Activated naive CD4-positive, alpha-beta T cell treated with anti-CD3 and anti-CD28 coated beads for 36 hours (primary cell): ENCODE measurements at regions not wholly inside any gene's neighbourhood (a gene's known extent, or its start where the extent isn't known, plus 50 kb on each side); places are given as distances from the start of the nearest gene placed in this dataset.

Experiments used
- CTCF ChIA-PET: fragments of 350-600 bp; sonication (Branson Sonifier 250); formaldehyde crosslinking; loops from one replicate; lab custom pipeline; 2021; ENCODE audit warnings: antibody characterized with exemption; lab: Charles Lee
- DNase-seq: peaks from one replicate; pipeline ENCODE4 v3.0.0-alpha.2; 2020
- H3K27ac Mint-ChIP-seq: one replicate; pipeline ENCODE4 v1.8.0; 2021; ENCODE audit warnings: mild to moderate bottlenecking, mixed read lengths
- H3K27me3 Mint-ChIP-seq: one replicate; pipeline ENCODE4 v1.8.0; 2021; ENCODE audit warnings: low read depth, mixed read lengths
- H3K36me3 Mint-ChIP-seq: one replicate; pipeline ENCODE4 v1.8.0; 2021; ENCODE audit warnings: low read depth, mixed read lengths
- H3K4me1 Mint-ChIP-seq: one replicate; pipeline ENCODE4 v1.8.0; 2021; ENCODE audit warnings: low read depth, mixed read lengths
- H3K4me3 Mint-ChIP-seq: one replicate; pipeline ENCODE4 v1.8.0; 2021; ENCODE audit warnings: mild to moderate bottlenecking, moderate library complexity, mixed read lengths
- H3K9me3 Mint-ChIP-seq: one replicate; pipeline ENCODE4 v1.8.0; 2021; ENCODE audit warnings: mixed read lengths
- intact Hi-C: fragments of 100-400 bp; cut with micrococcal nuclease; formaldehyde crosslinking; loops from one replicate; pipeline ENCODE4 v1.15.1; 2023

- H3K4me1 Mint-ChIP-seq, result no peaks in the 10 kb centered on the region
- H3K36me3 Mint-ChIP-seq, result no peaks in the 10 kb centered on the region
- CTCF ChIA-PET, result interaction anchor here (0.6 kb wide), 1 partner anchor 1765 kb away, joined by 3 read pairs; no protein-coding TSS in a partner anchor
- peaks cover 6% of the 10 kb centered on the region for H3K9me3 Mint-ChIP-seq
- H3K4me3 Mint-ChIP-seq, result no peak overlapping the region
- intact Hi-C loops, result no loop called here
- no peak for DNase-seq
- H3K27ac Mint-ChIP-seq, result no peak overlapping the region
- no peaks in the 10 kb centered on the region for H3K27me3 Mint-ChIP-seq
These were observed 71.8 kb upstream of the UGP2 start for GRCh38 chr2:63769915-63770314.

GRCh38 chr2:63772061-63772460 is 69.6 kb upstream of the UGP2 start:
- peaks cover 4% of the 10 kb centered on the region for H3K9me3 Mint-ChIP-seq
- intact Hi-C loops, result no loop called here
- CTCF ChIA-PET, result no interaction called here
- no peaks in the 10 kb centered on the region for H3K4me1 Mint-ChIP-seq
- no peak overlapping the region for H3K4me3 Mint-ChIP-seq
- H3K27me3 Mint-ChIP-seq, result no peaks in the 10 kb centered on the region
- no peaks in the 10 kb centered on the region for H3K36me3 Mint-ChIP-seq
- H3K27ac Mint-ChIP-seq, result no peak overlapping the region
- DNase-seq, result no peak

GRCh38 chr2:63775191-63775590 is 66.5 kb upstream of the UGP2 start:
- no peak overlapping the region for H3K27ac Mint-ChIP-seq
- H3K4me1 Mint-ChIP-seq, result no peaks in the 10 kb centered on the region
- CTCF ChIA-PET, result no interaction called here
- H3K9me3 Mint-ChIP-seq, result no peaks in the 10 kb centered on the region
- intact Hi-C loops, result no loop called here
- H3K36me3 Mint-ChIP-seq, result no peaks in the 10 kb centered on the region
- no peak overlapping the region for H3K4me3 Mint-ChIP-seq
- H3K27me3 Mint-ChIP-seq, result no peaks in the 10 kb centered on the region
- DNase-seq, result no peak

GRCh38 chr2:63776382-63776781 is 65.3 kb upstream of the UGP2 start:
- no peaks in the 10 kb centered on the region for H3K4me1 Mint-ChIP-seq
- no peaks in the 10 kb centered on the region for H3K27me3 Mint-ChIP-seq
- H3K36me3 Mint-ChIP-seq, result no peaks in the 10 kb centered on the region
- H3K9me3 Mint-ChIP-seq, result no peaks in the 10 kb centered on the region
- CTCF ChIA-PET, result no interaction called here
- intact Hi-C loops, result no loop called here
- no peak overlapping the region for H3K27ac Mint-ChIP-seq
- DNase-seq, result no peak
- H3K4me3 Mint-ChIP-seq, result no peak overlapping the region

- no peak overlapping the region for H3K27ac Mint-ChIP-seq
- CTCF ChIA-PET, result no interaction called here
- H3K4me3 Mint-ChIP-seq, result no peak overlapping the region
- no peak for DNase-seq
- intact Hi-C loops, result no loop called here
- H3K4me1 Mint-ChIP-seq, result no peaks in the 10 kb centered on the region
- no peaks in the 10 kb centered on the region for H3K27me3 Mint-ChIP-seq
- no peaks in the 10 kb centered on the region for H3K36me3 Mint-ChIP-seq
- no peaks in the 10 kb centered on the region for H3K9me3 Mint-ChIP-seq
These were observed 63.9 kb upstream of the UGP2 start for GRCh38 chr2:63777816-63778215.

- H3K9me3 Mint-ChIP-seq, result no peaks in the 10 kb centered on the region
- no peaks in the 10 kb centered on the region for H3K36me3 Mint-ChIP-seq
- no peaks in the 10 kb centered on the region for H3K27me3 Mint-ChIP-seq
- DNase-seq, result no peak
- CTCF ChIA-PET, result no interaction called here
- no peak overlapping the region for H3K27ac Mint-ChIP-seq
- intact Hi-C loops, result no loop called here
- H3K4me1 Mint-ChIP-seq, result no peaks in the 10 kb centered on the region
- H3K4me3 Mint-ChIP-seq, result no peak overlapping the region
These were observed 63.3 kb upstream of the UGP2 start for GRCh38 chr2:63778391-63778790.

GRCh38 chr2:63780518-63781155 is 61.1 kb upstream of the UGP2 start:
- no peaks in the 10 kb centered on the region for H3K36me3 Mint-ChIP-seq
- no peaks in the 10 kb centered on the region for H3K9me3 Mint-ChIP-seq
- CTCF ChIA-PET, result interaction anchor here (1.0 kb wide), 1 partner anchor 108 kb away, joined by 3 read pairs; no protein-coding TSS in a partner anchor
- no peak overlapping the region for H3K4me3 Mint-ChIP-seq
- H3K4me1 Mint-ChIP-seq, result no peaks in the 10 kb centered on the region
- H3K27me3 Mint-ChIP-seq, result no peaks in the 10 kb centered on the region
- intact Hi-C loops, result no loop called here
- H3K27ac Mint-ChIP-seq, result no peak overlapping the region
- DNase-seq, result no peak

- no peaks in the 10 kb centered on the region for H3K9me3 Mint-ChIP-seq
- intact Hi-C loops, result no loop called here
- H3K27me3 Mint-ChIP-seq, result no peaks in the 10 kb centered on the region
- H3K36me3 Mint-ChIP-seq, result no peaks in the 10 kb centered on the region
- no peak overlapping the region for H3K27ac Mint-ChIP-seq
- H3K4me1 Mint-ChIP-seq, result peaks cover 2% of the 10 kb centered on the region
- no peak overlapping the region for H3K4me3 Mint-ChIP-seq
- no peak for DNase-seq
- CTCF ChIA-PET, result no interaction called here
These were observed 57.2 kb upstream of the UGP2 start for GRCh38 chr2:63784461-63784860.

- Mint-ChIP-seq H3K36me3 (no peaks in the 10 kb centered on the region), H3K9me3 (no peaks in the 10 kb centered on the region), H3K4me3 (no peak overlapping the region), H3K27ac (no peak overlapping the region), H3K4me1 (peaks cover 6% of the 10 kb centered on the region), H3K27me3 (no peaks in the 10 kb centered on the region)
- DNase-seq, result no peak
- intact Hi-C loops, result no loop called here
- CTCF ChIA-PET, result no interaction called here
These were observed 56.6 kb upstream of the UGP2 start for GRCh38 chr2:63785096-63785495.

GRCh38 chr2:63786471-63786870 is 55.2 kb upstream of the UGP2 start:
- H3K9me3 Mint-ChIP-seq, result no peaks in the 10 kb centered on the region
- no peak for DNase-seq
- H3K4me1 Mint-ChIP-seq, result peaks cover 10% of the 10 kb centered on the region
- no peaks in the 10 kb centered on the region for H3K27me3 Mint-ChIP-seq
- CTCF ChIA-PET, result interaction anchor here (0.6 kb wide), 1 partner anchor 179 kb away, joined by 4 read pairs; no protein-coding TSS in a partner anchor
- intact Hi-C loops, result no loop called here
- no peaks in the 10 kb centered on the region for H3K36me3 Mint-ChIP-seq
- H3K27ac Mint-ChIP-seq, result no peak overlapping the region
- H3K4me3 Mint-ChIP-seq, result no peak overlapping the region

GRCh38 chr2:63788071-63788470 is 53.6 kb upstream of the UGP2 start:
- Mint-ChIP-seq H3K27me3 (no peaks in the 10 kb centered on the region), H3K4me1 (peaks cover 17% of the 10 kb centered on the region), H3K4me3 (no peak overlapping the region), H3K36me3 (no peaks in the 10 kb centered on the region), H3K27ac (no peak overlapping the region), H3K9me3 (no peaks in the 10 kb centered on the region)
- intact Hi-C loops, result no loop called here
- no peak for DNase-seq
- CTCF ChIA-PET, result no interaction called here

GRCh38 chr2:63789338-63790020 is 52.2 kb upstream of the UGP2 start:
- no peak overlapping the region for H3K27ac Mint-ChIP-seq
- H3K9me3 Mint-ChIP-seq, result no peaks in the 10 kb centered on the region
- no peak overlapping the region for H3K4me3 Mint-ChIP-seq
- intact Hi-C loops, result no loop called here
- H3K4me1 Mint-ChIP-seq, result peaks cover 17% of the 10 kb centered on the region
- no peaks in the 10 kb centered on the region for H3K36me3 Mint-ChIP-seq
- CTCF ChIA-PET, result no interaction called here
- DNase-seq, result no peak
- no peaks in the 10 kb centered on the region for H3K27me3 Mint-ChIP-seq

- no peaks in the 10 kb centered on the region for H3K9me3 Mint-ChIP-seq
- CTCF ChIA-PET, result interaction anchor here (1.1 kb wide), 1 partner anchor 22 kb away, joined by 3 read pairs; no protein-coding TSS in a partner anchor
- no peak overlapping the region for H3K4me3 Mint-ChIP-seq
- no peaks in the 10 kb centered on the region for H3K36me3 Mint-ChIP-seq
- H3K27me3 Mint-ChIP-seq, result no peaks in the 10 kb centered on the region
- no peak overlapping the region for H3K27ac Mint-ChIP-seq
- peaks cover 17% of the 10 kb centered on the region for H3K4me1 Mint-ChIP-seq
- no peak for DNase-seq
- intact Hi-C loops, result no loop called here
These were observed 51.2 kb upstream of the UGP2 start for GRCh38 chr2:63790491-63790890.
